Esophagus squamous epithelium (tissue), 4 donors: ENCODE measurements at regions not wholly inside any gene's neighbourhood (a gene's known extent, or its start where the extent isn't known, plus 50 kb on each side); places are given as distances from the start of the nearest gene placed in this dataset.

Source experiments
- CTCF ChIP-seq, 6 experiments: fragments of 450-650 bp in 4 of 6; fragments of 200-600 bp in 2 of 6; sonication (generic) in 2 of 6; IDR thresholded peaks; one replicate each; pipeline ENCODE4 v1.5.1; 2016 to 2019; ENCODE audit warnings: antibody characterized with exemption in 6 of 6, mild to moderate bottlenecking in 4 of 6, moderate library complexity in 4 of 6
- POLR2A ChIP-seq, 4 donors: fragments of 450-650 bp; IDR thresholded peaks; one replicate each; pipeline ENCODE4 v1.6.1; 2017; ENCODE audit warnings: antibody characterized with exemption in 4 of 4, mild to moderate bottlenecking in 4 of 4, moderate library complexity in 3 of 4

- TF ChIP-seq CTCF (IDR thresholded peaks at IDR 0.05), result no peak
- no peak for TF ChIP-seq POLR2A (IDR thresholded peaks at IDR 0.05)
Measured at GRCh38 chr21:16243396-16243795, 513.6 kb downstream of the USP25 start.
